ENCODE measurements at regions not wholly inside any gene's neighbourhood (a gene's known extent, or its start where the extent isn't known, plus 50 kb on each side); places are given as distances from the start of the nearest gene placed in this dataset.
"Not testable (repeated sequence)": the region's sequence is repeated elsewhere in the genome, so short reads cannot be mapped to it uniquely, and the experiment has no call there.

DNA sequence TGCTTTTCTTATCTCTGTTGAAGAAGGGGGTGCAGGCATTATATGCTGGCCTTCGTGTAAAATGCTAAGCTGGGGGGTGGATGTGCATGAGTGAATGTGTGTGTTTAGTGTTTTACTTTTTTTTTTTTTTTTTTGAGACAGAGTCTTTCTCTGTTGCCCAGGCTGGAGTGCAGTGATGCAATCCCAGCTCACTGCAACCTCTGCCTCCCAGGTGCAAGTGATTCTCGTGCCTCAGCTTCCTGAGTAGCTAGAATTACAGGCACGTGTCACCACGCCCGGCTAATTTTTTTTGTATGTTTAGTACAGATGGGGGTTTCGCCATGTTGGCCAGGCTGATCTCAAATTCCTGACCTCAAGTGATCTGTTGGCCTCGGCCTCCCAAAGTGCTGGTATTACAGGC is 55.8 kb upstream of the SCAF4 start:
- TF ChIP-seq, protein P1, sequence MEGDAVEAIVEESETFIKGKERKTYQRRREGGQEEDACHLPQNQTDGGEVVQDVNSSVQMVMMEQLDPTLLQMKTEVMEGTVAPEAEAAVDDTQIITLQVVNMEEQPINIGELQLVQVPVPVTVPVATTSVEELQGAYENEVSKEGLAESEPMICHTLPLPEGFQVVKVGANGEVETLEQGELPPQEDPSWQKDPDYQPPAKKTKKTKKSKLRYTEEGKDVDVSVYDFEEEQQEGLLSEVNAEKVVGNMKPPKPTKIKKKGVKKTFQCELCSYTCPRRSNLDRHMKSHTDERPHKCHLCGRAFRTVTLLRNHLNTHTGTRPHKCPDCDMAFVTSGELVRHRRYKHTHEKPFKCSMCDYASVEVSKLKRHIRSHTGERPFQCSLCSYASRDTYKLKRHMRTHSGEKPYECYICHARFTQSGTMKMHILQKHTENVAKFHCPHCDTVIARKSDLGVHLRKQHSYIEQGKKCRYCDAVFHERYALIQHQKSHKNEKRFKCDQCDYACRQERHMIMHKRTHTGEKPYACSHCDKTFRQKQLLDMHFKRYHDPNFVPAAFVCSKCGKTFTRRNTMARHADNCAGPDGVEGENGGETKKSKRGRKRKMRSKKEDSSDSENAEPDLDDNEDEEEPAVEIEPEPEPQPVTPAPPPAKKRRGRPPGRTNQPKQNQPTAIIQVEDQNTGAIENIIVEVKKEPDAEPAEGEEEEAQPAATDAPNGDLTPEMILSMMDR (conservative IDR thresholded peaks at IDR 0.05; ENCODE audit: low read depth, low read length): not testable (repeated sequence)
- TF ChIP-seq EZH2 (IDR thresholded peaks at IDR 0.05; ENCODE audit: low read length, unreplicated experiment): not testable (repeated sequence)

All from PC-3 (cell line).